GM19238 (cell line): ENCODE measurements at regions not wholly inside any gene's neighbourhood (a gene's known extent, or its start where the extent isn't known, plus 50 kb on each side); places are given as distances from the start of the nearest gene placed in this dataset.

Source experiments
- DNase-seq: peaks from one replicate; pipeline ENCODE4 v3.0.0; 2011; ENCODE audit warnings: low spot score; ENCODE audit not compliant: insufficient read length

DNA sequence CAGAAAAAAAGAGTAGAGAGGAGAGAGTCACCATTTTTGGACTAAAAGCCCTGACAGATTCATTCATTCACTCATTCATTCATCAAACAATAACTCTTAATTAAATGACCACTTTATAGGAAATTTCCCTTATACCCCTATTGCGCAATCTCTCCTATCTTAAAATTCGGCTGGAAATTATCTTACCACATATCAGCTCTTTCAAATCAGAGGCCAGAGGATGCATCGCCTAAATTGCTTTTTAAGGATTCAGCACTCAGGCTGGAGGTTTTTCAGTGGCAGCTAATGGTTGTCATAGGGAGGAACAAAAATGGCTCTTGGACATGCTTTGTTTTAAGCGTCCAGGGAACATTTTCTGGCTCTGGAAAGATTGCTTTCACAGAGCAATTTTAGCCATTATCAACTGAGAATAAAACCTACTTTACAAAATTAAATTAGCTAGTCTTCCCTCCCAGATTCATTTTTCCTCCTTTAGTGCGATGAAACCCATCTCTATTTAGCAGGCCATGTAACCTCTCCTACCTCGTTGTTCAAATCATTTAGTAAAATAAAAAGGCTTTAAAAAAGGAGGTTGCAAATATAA lies 115.2 kb downstream of the OLFM4 start:
- no peak for DNase-seq

DNA sequence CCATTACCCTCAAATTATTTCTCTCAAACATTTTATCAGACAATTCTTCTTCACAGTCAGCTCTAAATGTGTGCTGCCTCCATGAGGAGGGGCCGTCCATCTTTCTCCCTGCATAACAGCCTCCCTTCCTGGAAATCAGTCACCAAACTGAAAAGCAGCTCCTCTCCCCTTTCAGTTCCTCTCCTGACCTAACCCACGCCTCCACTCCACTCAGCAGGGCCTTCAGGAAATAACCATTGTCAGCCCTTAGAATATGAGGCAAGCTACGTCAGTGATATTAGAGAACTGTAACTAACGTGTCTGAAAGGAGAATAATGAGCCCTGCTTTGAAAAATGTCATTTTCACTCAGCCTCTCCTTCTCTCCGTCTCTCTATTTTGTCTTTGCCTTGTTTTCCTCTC lies 116.2 kb downstream of the OLFM4 start:
- no peak for DNase-seq

GRCh38 chr13:53150568-53150967 lies 122.0 kb downstream of the OLFM4 start:
- DNase-seq = no peak

GRCh38 chr13:53151336-53152056 lies 122.9 kb downstream of the OLFM4 start:
- DNase-seq = peak; percentile 43

DNA sequence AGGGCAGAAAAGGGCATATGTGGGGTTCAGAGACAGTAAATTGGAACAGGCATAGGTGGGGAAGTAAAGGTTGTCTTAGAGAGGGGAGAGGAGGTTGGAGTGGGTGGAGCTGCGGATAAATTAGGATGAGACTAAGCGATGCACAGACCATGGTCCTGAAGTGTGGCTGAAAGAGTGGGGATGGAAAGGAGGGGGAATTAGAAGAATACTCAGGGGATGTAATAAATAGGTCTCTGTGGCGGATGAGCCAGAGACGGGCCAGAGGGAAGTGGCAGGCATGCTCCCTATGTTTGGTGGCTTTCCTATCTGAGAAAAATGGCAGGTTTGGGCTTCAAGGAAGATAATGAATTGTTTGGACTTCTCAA lies 123.4 kb downstream of the OLFM4 start:
- DNase-seq = no peak

- no peak for DNase-seq
These were observed 129.6 kb downstream of the OLFM4 start for GRCh38 chr13:53158201-53158600.

- no peak for DNase-seq
These were observed 130.8 kb downstream of the OLFM4 start for GRCh38 chr13:53159431-53159830.

GRCh38 chr13:53160211-53160610 lies 131.6 kb downstream of the OLFM4 start:
- no peak for DNase-seq

- no peak for DNase-seq
These were observed 132.6 kb downstream of the OLFM4 start for GRCh38 chr13:53161251-53161650.

DNA sequence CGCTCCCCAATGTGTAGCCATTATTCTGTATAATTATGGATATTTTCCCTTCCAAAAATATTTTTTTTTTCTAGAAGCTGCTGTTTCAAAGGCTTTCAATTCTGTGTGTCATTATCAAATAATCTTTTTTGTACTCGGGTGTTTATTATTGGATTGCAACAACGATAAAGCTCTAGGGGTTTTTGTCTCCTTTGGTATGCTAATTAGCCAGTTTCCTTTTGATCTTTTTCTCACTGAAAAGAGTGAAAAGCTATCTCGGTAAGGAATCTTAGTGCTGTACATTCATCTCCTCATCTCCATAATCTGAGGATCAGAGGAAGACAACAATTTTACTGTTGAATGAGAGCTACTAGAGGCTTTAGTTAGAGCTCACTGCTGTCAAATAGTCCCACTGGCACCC lies 136.6 kb downstream of the OLFM4 start:
- DNase-seq = no peak

DNA sequence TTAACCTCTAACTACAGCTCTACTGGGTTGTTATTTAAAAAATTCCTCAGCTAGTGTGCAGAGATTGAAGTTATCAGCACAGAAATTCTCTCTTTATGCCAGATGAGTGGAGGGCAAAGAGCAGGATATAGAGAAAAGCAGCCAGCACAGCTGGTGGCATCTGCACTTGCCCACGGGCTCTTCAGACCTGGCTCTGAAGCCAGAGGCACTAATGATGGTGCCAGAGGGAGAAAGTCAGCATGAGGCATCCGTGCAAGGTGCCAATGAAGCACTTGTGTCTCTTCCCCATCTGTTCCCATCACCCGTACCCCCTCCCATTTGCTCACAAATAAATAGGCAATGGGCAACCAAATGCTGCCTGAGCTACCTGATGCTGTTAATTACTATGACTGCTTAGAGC lies 138.9 kb downstream of the OLFM4 start:
- no peak for DNase-seq

- DNase-seq = no peak
These were observed 142.3 kb downstream of the OLFM4 start for GRCh38 chr13:53170910-53171309.

GRCh38 chr13:53174545-53174944 lies 145.9 kb downstream of the OLFM4 start:
- no peak for DNase-seq

GRCh38 chr13:53180684-53181083 lies 152.1 kb downstream of the OLFM4 start:
- no peak for DNase-seq

- no peak for DNase-seq
These were observed 154.1 kb downstream of the OLFM4 start for GRCh38 chr13:53182724-53183123.

GRCh38 chr13:53188120-53188519 lies 159.5 kb downstream of the OLFM4 start:
- DNase-seq = no peak

DNA sequence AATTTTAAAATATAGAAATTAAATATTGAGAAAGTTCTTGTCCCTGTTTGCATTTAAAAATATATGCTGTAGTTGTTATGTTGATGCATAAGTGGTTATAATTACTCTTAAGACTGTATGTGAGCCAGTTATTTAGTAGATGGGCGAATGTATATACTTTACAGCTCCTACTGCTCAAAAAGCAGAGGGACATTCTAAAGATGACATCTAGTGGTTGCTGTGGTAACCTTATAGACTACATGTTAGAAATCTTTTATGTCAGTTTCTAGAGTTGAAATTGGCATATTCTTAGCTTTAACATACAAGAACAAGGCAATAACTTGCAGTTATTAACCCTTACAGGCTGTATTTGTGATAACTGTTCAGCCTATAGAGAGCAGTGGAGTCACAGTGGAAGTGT lies 160.5 kb downstream of the OLFM4 start:
- DNase-seq = no peak

- no peak for DNase-seq
These were observed 162.5 kb downstream of the OLFM4 start for GRCh38 chr13:53191091-53191490.

DNA sequence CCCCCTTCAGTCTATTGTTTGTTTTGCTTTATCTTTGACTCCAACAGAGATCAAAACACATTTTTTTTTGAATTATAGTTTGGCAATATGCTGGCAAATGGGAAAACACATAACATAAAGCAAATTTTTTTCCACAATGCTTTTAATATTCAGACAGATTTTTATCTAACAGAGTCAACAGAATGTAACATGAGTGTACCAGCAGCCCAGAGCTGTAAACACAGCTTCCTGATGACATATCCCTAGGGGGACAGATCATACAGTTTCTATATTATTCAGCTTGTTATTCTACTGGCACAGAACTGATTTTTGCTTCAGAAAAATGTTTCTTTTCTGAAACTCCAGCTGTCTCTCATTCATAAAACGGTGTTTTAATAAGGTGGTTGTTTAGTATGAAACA lies 168.8 kb downstream of the OLFM4 start:
- DNase-seq = no peak

- no peak for DNase-seq
These were observed 169.4 kb downstream of the OLFM4 start for GRCh38 chr13:53198017-53198416.

DNA sequence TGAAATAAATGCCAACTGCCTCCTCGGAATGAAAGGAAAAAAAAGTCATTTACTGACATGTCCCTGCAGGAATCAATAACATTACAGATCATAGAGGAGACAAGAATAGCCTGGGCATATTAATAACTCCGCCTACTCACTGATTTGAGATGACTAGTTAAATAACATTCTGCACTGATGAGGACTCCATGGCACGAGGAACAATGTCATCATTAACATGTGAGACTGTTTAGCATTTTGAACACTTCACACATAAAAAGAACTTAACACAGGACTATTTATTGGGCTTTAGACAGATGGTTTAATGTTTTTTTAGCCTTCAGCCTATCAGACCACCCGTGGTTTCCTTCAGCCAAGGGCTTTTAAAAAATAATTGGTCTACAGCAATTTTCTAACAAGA lies 170.1 kb downstream of the OLFM4 start:
- DNase-seq = no peak

- DNase-seq = no peak
These were observed 171.5 kb downstream of the OLFM4 start for GRCh38 chr13:53200075-53200474.
